ENCODE measurements at regions not wholly inside any gene's neighbourhood (a gene's known extent, or its start where the extent isn't known, plus 50 kb on each side); places are given as distances from the start of the nearest gene placed in this dataset.

DNA sequence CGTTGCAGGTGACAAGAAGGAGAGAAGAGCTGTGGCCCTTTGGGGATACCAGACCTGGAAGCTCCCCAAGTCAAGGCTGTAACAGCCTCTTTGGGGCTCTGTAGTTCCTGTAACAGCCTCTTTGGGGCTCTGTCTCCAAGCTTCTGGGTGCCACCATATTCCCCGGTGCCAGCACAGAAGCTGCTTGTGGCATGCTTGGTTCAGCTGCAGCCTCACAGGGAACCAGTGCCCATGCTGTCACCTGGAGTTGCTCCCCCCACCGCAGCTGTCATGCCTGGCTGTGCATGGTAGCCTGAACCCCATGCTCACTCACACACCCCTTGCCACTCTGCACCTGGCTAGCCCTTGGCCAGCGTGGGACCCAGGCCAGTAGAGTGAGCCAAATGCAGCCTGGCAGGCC is 109.1 kb downstream of the ELAPOR2 start:
- ChIA-PET POLR2A (no interaction called here), CTCF (interaction anchor here (1.8 kb wide), 1 partner anchor 23 kb away, joined by 5 read pairs; no protein-coding TSS in a partner anchor), RAD21 (ENCODE audit: low non-redundant PET in 1 of 2, low total read pairs in 2 of 2, uncharacterized antibody in 2 of 2, unreplicated experiment in 2 of 2) (no interaction called here)
- ATAC-seq (no peak), DNase-seq (ENCODE audit: low read depth, low spot score) (no peak)
- no TSS peak for BruUV-seq (replicated peaks)
- no peak overlapping the region for H2AFZ ChIP-seq (ENCODE audit: low read depth, low read length, poor library complexity, severe bottlenecking)
- no peaks in the 10 kb centered on the region for H4K20me1 ChIP-seq (ENCODE audit: insufficient read depth)
- H3K27me3 ChIP-seq (ENCODE audit: insufficient read depth, low read length), result no peaks in the 10 kb centered on the region
- no peak for TF ChIP-seq POLR2A (IDR thresholded peaks at IDR 0.05; ENCODE audit: borderline replicate concordance, extremely low read depth, insufficient read depth, insufficient read length)
- TF ChIP-seq, protein P1, sequence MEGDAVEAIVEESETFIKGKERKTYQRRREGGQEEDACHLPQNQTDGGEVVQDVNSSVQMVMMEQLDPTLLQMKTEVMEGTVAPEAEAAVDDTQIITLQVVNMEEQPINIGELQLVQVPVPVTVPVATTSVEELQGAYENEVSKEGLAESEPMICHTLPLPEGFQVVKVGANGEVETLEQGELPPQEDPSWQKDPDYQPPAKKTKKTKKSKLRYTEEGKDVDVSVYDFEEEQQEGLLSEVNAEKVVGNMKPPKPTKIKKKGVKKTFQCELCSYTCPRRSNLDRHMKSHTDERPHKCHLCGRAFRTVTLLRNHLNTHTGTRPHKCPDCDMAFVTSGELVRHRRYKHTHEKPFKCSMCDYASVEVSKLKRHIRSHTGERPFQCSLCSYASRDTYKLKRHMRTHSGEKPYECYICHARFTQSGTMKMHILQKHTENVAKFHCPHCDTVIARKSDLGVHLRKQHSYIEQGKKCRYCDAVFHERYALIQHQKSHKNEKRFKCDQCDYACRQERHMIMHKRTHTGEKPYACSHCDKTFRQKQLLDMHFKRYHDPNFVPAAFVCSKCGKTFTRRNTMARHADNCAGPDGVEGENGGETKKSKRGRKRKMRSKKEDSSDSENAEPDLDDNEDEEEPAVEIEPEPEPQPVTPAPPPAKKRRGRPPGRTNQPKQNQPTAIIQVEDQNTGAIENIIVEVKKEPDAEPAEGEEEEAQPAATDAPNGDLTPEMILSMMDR (IDR thresholded peaks at IDR 0.05 in 2 of 3, conservative IDR thresholded peaks at IDR 0.05 in 1 of 3; ENCODE audit: borderline replicate concordance in 1 of 3, insufficient read depth in 1 of 3, low read depth in 2 of 3, low read length in 2 of 3), result no peak
- TF ChIP-seq FOSL1 (IDR thresholded peaks at IDR 0.05; ENCODE audit: low read depth), result no peak
- TF ChIP-seq EZH2phosphoT487 (IDR thresholded peaks at IDR 0.05; ENCODE audit: borderline replicate concordance), result no peak
- TF ChIP-seq, protein P2, sequence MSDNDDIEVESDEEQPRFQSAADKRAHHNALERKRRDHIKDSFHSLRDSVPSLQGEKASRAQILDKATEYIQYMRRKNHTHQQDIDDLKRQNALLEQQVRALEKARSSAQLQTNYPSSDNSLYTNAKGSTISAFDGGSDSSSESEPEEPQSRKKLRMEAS (IDR thresholded peaks at IDR 0.05), result no peak
- TF ChIP-seq POLR2AphosphoS5 (IDR thresholded peaks at IDR 0.05; ENCODE audit: low read depth, low read length), result no peak
- TF ChIP-seq, protein P3, sequence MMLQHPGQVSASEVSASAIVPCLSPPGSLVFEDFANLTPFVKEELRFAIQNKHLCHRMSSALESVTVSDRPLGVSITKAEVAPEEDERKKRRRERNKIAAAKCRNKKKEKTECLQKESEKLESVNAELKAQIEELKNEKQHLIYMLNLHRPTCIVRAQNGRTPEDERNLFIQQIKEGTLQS (IDR thresholded peaks at IDR 0.05), result no peak
- TF ChIP-seq CEBPB (IDR thresholded peaks at IDR 0.05; ENCODE audit: low read depth), result no peak
- no peak for TF ChIP-seq ZNF274 (IDR thresholded peaks at IDR 0.05; ENCODE audit: low read depth, low read length)
- TF ChIP-seq, protein P4, sequence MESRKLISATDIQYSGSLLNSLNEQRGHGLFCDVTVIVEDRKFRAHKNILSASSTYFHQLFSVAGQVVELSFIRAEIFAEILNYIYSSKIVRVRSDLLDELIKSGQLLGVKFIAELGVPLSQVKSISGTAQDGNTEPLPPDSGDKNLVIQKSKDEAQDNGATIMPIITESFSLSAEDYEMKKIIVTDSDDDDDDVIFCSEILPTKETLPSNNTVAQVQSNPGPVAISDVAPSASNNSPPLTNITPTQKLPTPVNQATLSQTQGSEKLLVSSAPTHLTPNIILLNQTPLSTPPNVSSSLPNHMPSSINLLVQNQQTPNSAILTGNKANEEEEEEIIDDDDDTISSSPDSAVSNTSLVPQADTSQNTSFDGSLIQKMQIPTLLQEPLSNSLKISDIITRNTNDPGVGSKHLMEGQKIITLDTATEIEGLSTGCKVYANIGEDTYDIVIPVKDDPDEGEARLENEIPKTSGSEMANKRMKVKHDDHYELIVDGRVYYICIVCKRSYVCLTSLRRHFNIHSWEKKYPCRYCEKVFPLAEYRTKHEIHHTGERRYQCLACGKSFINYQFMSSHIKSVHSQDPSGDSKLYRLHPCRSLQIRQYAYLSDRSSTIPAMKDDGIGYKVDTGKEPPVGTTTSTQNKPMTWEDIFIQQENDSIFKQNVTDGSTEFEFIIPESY (IDR thresholded peaks at IDR 0.05; ENCODE audit: extremely low read depth, insufficient replicate concordance, low read length), result no peak
- TF ChIP-seq JUND (IDR thresholded peaks at IDR 0.05), result no peak
- H3K9ac ChIP-seq (ENCODE audit: low read length), result no peak overlapping the region
- no peaks in the 10 kb centered on the region for H3K9me3 ChIP-seq (ENCODE audit: control insufficient read depth in 1 of 2, insufficient read depth in 1 of 2, low read depth in 1 of 2, low read length in 2 of 2)
- intact Hi-C loops (cut with micrococcal nuclease), result no loop called here
- H3K79me2 ChIP-seq (ENCODE audit: insufficient read depth, low read length), result 0 out of 2 replicates have a peak, but pooled peaks cover 3% of the 10 kb centered on the region
- no peaks in the 10 kb centered on the region for H3K4me1 ChIP-seq (ENCODE audit: control insufficient read depth in 1 of 2, insufficient read depth in 2 of 2, low read length in 2 of 2)
- no peak overlapping the region for H3K4me2 ChIP-seq (ENCODE audit: low read length)
- H3K36me3 ChIP-seq (ENCODE audit: control insufficient read depth in 1 of 2, insufficient read depth in 2 of 2, low read length in 2 of 2), result no peaks in the 10 kb centered on the region
- H3K27ac ChIP-seq (ENCODE audit: low read depth, low read length), result no peak overlapping the region
- no peak overlapping the region for H3K4me3 ChIP-seq (replicated peaks in 1 of 2; ENCODE audit: low read depth in 1 of 2, low read length in 2 of 2)
- no peaks in the 10 kb centered on the region for H3K9me2 ChIP-seq (ENCODE audit: insufficient read depth)

All from HCT116 (cell line).